ENCODE measurements at regions not wholly inside any gene's neighbourhood (a gene's known extent, or its start where the extent isn't known, plus 50 kb on each side); places are given as distances from the start of the nearest gene placed in this dataset.

DNA sequence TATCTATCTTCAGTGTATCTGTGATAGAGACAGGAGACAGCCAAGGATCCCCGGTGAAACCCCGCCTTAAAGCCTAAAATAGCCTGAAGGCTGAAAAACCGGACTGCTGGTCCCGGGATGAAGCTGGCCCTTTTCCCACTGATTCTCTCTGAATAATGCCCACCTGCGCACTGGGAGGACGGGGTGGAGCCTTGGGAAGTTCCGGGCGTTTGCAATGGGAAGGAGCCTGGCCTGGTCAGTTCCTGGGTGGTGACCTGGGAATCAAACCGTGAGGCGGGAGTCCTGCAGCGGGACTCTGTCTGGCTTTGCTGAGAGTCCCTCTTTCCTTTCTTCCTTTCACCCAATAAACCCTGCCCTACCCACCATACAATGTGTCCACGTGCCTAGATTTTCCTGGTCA lies 157.9 kb downstream of the C3orf38 start:
- H3K4me3 ChIP-seq: no peak overlapping the region
- TF ChIP-seq, protein P1, sequence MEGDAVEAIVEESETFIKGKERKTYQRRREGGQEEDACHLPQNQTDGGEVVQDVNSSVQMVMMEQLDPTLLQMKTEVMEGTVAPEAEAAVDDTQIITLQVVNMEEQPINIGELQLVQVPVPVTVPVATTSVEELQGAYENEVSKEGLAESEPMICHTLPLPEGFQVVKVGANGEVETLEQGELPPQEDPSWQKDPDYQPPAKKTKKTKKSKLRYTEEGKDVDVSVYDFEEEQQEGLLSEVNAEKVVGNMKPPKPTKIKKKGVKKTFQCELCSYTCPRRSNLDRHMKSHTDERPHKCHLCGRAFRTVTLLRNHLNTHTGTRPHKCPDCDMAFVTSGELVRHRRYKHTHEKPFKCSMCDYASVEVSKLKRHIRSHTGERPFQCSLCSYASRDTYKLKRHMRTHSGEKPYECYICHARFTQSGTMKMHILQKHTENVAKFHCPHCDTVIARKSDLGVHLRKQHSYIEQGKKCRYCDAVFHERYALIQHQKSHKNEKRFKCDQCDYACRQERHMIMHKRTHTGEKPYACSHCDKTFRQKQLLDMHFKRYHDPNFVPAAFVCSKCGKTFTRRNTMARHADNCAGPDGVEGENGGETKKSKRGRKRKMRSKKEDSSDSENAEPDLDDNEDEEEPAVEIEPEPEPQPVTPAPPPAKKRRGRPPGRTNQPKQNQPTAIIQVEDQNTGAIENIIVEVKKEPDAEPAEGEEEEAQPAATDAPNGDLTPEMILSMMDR (IDR thresholded peaks at IDR 0.05): no peak
- intact Hi-C loops (cut with DNase I): no loop called here
- no peak for ATAC-seq
- no peak overlapping the region for H3K27ac ChIP-seq
- no peaks in the 10 kb centered on the region for H3K27me3 ChIP-seq (ENCODE audit: low read depth)
- no peak for DNase-seq
- H3K4me1 ChIP-seq: no peaks in the 10 kb centered on the region
- H3K9me3 ChIP-seq: no peaks in the 10 kb centered on the region
- H3K36me3 ChIP-seq: no peaks in the 10 kb centered on the region

DNA sequence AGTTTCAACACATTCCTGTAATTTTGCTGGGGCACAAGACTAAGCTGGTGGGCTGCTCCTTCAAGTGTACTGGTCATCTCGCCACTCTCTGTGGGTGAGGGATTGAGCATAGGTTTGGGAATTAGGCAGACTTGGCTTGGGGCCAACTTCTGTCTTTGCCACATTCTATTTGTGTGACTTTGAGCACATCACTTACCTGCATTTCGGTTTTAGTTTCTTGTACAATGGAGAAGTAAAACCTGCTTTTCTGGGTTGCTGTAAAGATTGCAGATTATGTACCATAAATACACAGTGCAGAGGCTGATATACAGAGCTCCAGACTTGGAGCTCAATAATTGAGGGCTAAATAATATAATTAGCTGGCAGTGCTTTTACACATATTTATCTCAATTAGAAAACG lies 162.1 kb downstream of the C3orf38 start:
- Histone ChIP-seq H3K9me3 (no peaks in the 10 kb centered on the region), H3K27me3 (ENCODE audit: low read depth) (no peaks in the 10 kb centered on the region), H3K4me1 (no peaks in the 10 kb centered on the region), H3K4me3 (no peak overlapping the region), H3K36me3 (no peaks in the 10 kb centered on the region), H3K27ac (no peak overlapping the region)
- DNase-seq (no peak), ATAC-seq (no peak)
- intact Hi-C loops (cut with DNase I): no loop called here
- TF ChIP-seq, protein P1 (IDR thresholded peaks at IDR 0.05): no peak

DNA sequence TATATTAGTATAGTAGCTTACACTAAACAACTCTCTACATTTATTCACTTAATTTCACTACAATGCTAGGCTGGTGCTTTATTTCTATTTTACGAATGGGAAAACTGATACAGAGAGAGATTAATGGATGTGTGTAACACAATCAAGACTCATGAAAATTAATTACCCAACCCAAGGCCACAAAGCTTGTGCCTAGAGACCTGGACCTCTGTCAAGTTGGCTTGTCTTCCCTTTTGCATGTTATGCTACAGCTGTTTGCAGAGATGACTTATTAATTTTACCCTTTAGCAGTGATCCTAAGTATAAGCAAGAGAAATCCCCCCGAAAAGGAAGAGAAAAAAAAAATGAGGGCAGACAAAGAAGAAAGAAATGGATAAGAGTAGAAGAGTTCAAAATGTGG lies 162.5 kb downstream of the C3orf38 start:
- H3K27ac ChIP-seq: no peak overlapping the region
- ATAC-seq (no peak), DNase-seq (no peak)
- no peaks in the 10 kb centered on the region for H3K4me1 ChIP-seq
- TF ChIP-seq, protein P1 (IDR thresholded peaks at IDR 0.05): no peak
- intact Hi-C loops (cut with DNase I): no loop called here
- H3K27me3 ChIP-seq (ENCODE audit: low read depth): no peaks in the 10 kb centered on the region
- no peak overlapping the region for H3K4me3 ChIP-seq
- H3K36me3 ChIP-seq: no peaks in the 10 kb centered on the region
- H3K9me3 ChIP-seq: no peaks in the 10 kb centered on the region

DNA sequence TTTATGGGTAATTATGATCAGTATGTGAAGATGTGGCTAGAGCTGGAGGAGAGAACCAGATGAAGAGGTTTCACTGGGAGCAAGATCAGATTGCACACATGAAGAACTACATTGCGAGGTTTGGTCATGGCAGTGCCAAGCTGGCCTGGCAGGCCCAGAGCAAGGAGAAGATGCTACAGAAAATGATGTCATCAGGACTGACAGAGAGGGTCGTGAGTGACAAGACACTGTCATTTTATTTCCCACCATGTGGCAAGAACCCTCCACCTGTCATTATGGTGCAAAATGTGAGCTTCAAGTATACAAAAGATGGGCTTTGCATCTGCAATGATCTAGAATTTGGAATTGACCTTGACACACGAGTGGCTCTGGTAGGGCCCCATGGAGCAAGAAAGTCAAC lies 168.3 kb downstream of the C3orf38 start:
- Histone ChIP-seq H3K9me3 (no peaks in the 10 kb centered on the region), H3K27me3 (ENCODE audit: low read depth) (no peaks in the 10 kb centered on the region), H3K27ac (no peak overlapping the region), H3K36me3 (no peaks in the 10 kb centered on the region), H3K4me1 (no peaks in the 10 kb centered on the region), H3K4me3 (no peak overlapping the region)
- TF ChIP-seq, protein P1 (IDR thresholded peaks at IDR 0.05): no peak
- intact Hi-C loops (cut with DNase I): no loop called here
- no peak for DNase-seq
- no peak for ATAC-seq

DNA sequence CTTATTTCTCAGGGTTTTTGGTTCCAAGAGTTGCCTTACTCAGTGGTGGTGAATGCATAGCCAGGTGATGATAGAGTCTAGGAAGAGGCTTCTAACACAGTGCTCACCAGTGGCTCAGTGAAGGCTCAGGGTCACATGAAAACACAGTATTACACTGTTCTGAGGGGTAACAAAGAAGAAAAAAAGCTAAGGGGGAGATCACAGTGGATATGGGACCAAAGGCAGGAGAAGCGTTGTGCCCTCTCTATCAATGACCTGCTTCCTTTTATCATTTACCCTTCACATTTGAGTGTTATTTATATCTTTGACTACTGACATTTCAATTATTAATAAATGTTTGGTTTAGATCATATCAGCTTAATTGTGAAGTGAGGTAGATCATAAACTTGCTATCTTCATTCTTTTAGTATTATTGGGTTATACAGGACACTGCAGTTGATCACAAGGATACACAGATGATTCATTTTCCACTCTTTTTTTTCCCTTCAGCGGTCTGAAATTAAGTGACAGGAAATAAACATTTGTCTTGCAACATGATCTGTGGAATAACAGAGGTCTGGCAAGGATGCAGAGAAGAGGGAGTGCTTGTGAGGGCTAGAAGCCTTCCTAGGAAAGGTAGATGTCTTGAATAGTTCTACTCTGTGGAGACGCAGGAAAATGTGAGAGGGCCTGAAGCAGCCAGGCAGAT lies 171.7 kb downstream of the C3orf38 start:
- no peak overlapping the region for H3K27ac ChIP-seq
- intact Hi-C loops (cut with DNase I): no loop called here
- no peaks in the 10 kb centered on the region for H3K4me1 ChIP-seq
- DNase-seq (no peak), ATAC-seq (no peak)
- TF ChIP-seq, protein P1 (IDR thresholded peaks at IDR 0.05): no peak
- H3K36me3 ChIP-seq: no peaks in the 10 kb centered on the region
- H3K27me3 ChIP-seq (ENCODE audit: low read depth): no peaks in the 10 kb centered on the region
- H3K4me3 ChIP-seq: no peak overlapping the region
- H3K9me3 ChIP-seq: no peaks in the 10 kb centered on the region

Data from lower lobe of right lung (tissue), 2 donors.